PC-9 (cell line): ENCODE measurements at regions not wholly inside any gene's neighbourhood (a gene's known extent, or its start where the extent isn't known, plus 50 kb on each side); places are given as distances from the start of the nearest gene placed in this dataset.

Experiments
- EZH2 ChIP-seq: fragments of 200-600 bp; sonication (generic); IDR thresholded peaks from 2 replicates; pipeline ENCODE4 v1.8.0; 2017; ENCODE audit warnings: antibody characterized with exemption, low read depth
- TF ChIP-seq, protein P1 (sequence below): fragments of 200-600 bp; sonication (generic); conservative IDR thresholded peaks from 2 replicates; pipeline ENCODE4 v1.6.1; 2017; ENCODE audit warnings: mixed run types, antibody characterized with exemption, mild to moderate bottlenecking, moderate library complexity

GRCh38 chr15:25065876-25066275 lies 111.1 kb downstream of the SNRPN start:
- no peak for TF ChIP-seq EZH2
- TF ChIP-seq, protein P1, sequence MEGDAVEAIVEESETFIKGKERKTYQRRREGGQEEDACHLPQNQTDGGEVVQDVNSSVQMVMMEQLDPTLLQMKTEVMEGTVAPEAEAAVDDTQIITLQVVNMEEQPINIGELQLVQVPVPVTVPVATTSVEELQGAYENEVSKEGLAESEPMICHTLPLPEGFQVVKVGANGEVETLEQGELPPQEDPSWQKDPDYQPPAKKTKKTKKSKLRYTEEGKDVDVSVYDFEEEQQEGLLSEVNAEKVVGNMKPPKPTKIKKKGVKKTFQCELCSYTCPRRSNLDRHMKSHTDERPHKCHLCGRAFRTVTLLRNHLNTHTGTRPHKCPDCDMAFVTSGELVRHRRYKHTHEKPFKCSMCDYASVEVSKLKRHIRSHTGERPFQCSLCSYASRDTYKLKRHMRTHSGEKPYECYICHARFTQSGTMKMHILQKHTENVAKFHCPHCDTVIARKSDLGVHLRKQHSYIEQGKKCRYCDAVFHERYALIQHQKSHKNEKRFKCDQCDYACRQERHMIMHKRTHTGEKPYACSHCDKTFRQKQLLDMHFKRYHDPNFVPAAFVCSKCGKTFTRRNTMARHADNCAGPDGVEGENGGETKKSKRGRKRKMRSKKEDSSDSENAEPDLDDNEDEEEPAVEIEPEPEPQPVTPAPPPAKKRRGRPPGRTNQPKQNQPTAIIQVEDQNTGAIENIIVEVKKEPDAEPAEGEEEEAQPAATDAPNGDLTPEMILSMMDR = no peak
